ENCODE measurements at regions not wholly inside any gene's neighbourhood (a gene's known extent, or its start where the extent isn't known, plus 50 kb on each side); places are given as distances from the start of the nearest gene placed in this dataset.

DNA sequence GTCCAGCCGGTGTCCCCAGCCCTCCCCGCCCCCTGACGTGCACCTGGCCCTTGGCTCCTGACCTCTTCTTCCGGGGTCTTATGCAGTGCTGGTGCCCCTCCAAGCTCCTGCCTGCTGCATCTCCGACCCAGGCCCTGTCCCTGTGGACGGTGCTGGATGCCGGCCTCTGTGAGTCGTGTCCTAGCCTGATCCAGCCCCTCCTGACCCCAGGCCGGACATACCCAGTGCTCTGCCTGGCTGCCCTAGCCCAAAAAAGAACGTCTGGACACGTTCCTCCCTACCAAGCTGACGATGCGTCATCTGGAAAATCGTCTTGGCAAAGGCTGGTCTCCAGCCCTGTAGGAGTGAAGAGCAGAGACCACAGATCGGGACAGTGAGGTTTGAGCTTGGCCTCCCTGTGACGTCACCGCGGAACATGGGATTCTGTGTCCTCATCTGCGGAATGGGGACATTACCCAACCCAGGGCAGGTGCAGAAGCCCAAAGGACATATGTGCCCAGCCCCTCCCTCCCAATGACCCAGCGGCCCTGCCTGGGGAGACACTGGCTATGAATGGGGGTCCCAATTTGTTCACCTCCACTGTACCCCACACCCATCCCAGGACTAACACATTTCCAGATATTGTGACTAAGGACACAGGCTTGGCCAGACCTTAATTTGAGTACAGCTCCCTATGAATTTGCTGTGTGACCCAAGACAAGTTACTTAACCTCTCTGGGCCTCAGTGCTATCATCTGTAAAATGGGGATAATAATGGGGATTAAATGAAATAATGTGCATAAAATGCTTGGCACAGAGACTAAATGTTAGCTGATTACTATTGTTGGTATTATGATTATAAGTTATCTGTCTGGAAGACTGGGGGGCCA, 51.0 kb upstream of the BCL11B start:
- H3K4me1 ChIP-seq (ENCODE audit: insufficient read depth, low read length): no peaks in the 10 kb centered on the region
- no peaks in the 10 kb centered on the region for H3K36me3 ChIP-seq (ENCODE audit: insufficient read depth, low read length)
- H3K79me2 ChIP-seq (ENCODE audit: insufficient read depth, low read length): no peaks in the 10 kb centered on the region
- TF ChIP-seq, protein P1, sequence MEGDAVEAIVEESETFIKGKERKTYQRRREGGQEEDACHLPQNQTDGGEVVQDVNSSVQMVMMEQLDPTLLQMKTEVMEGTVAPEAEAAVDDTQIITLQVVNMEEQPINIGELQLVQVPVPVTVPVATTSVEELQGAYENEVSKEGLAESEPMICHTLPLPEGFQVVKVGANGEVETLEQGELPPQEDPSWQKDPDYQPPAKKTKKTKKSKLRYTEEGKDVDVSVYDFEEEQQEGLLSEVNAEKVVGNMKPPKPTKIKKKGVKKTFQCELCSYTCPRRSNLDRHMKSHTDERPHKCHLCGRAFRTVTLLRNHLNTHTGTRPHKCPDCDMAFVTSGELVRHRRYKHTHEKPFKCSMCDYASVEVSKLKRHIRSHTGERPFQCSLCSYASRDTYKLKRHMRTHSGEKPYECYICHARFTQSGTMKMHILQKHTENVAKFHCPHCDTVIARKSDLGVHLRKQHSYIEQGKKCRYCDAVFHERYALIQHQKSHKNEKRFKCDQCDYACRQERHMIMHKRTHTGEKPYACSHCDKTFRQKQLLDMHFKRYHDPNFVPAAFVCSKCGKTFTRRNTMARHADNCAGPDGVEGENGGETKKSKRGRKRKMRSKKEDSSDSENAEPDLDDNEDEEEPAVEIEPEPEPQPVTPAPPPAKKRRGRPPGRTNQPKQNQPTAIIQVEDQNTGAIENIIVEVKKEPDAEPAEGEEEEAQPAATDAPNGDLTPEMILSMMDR (IDR thresholded peaks at IDR 0.05; ENCODE audit: extremely low read depth, low read depth, low read length): no peak
- H3K27me3 ChIP-seq (ENCODE audit: insufficient read depth, low read length): peaks cover 3% of the 10 kb centered on the region
- H3K4me3 ChIP-seq (ENCODE audit: insufficient read depth, low read length): no peak overlapping the region
- no peak overlapping the region for H3K27ac ChIP-seq (ENCODE audit: low read depth, low read length)
- H4K20me1 ChIP-seq (ENCODE audit: insufficient read depth, low read length): no peaks in the 10 kb centered on the region
- peak; percentile 92 for DNase-seq (ENCODE audit: insufficient read length, low spot score, missing footprints)
- no peak overlapping the region for H2AFZ ChIP-seq (ENCODE audit: low read length)
- H3K4me2 ChIP-seq (ENCODE audit: insufficient read depth, low read length): no peak overlapping the region
- H3K9me3 ChIP-seq (ENCODE audit: low read depth, low read length): no peaks in the 10 kb centered on the region

- TF ChIP-seq, protein P1 (IDR thresholded peaks at IDR 0.05; ENCODE audit: extremely low read depth, low read depth, low read length): no peak
- no peaks in the 10 kb centered on the region for H3K9me3 ChIP-seq (ENCODE audit: low read depth, low read length)
- no peak overlapping the region for H3K4me2 ChIP-seq (ENCODE audit: insufficient read depth, low read length)
- no peaks in the 10 kb centered on the region for H3K4me1 ChIP-seq (ENCODE audit: insufficient read depth, low read length)
- H3K36me3 ChIP-seq (ENCODE audit: insufficient read depth, low read length): no peaks in the 10 kb centered on the region
- no peaks in the 10 kb centered on the region for H3K27me3 ChIP-seq (ENCODE audit: insufficient read depth, low read length)
- H4K20me1 ChIP-seq (ENCODE audit: insufficient read depth, low read length): no peaks in the 10 kb centered on the region
- peak; percentile 86 for DNase-seq (ENCODE audit: insufficient read length, low spot score, missing footprints)
- no peaks in the 10 kb centered on the region for H3K79me2 ChIP-seq (ENCODE audit: insufficient read depth, low read length)
- H2AFZ ChIP-seq (ENCODE audit: low read length): no peak overlapping the region
- no peak overlapping the region for H3K4me3 ChIP-seq (ENCODE audit: insufficient read depth, low read length)
- no peak overlapping the region for H3K27ac ChIP-seq (ENCODE audit: low read depth, low read length)
Measured at GRCh38 chr14:99321955-99322730, 50.1 kb upstream of the BCL11B start.
